Activated CD4-positive, alpha-beta T cell treated with anti-CD3 and anti-CD28 coated beads for 48 hours (primary cell): ENCODE measurements at regions not wholly inside any gene's neighbourhood (a gene's known extent, or its start where the extent isn't known, plus 50 kb on each side); places are given as distances from the start of the nearest gene placed in this dataset.
"Not testable (repeated sequence)": the region's sequence is repeated elsewhere in the genome, so short reads cannot be mapped to it uniquely, and the experiment has no call there.

Experiments used
- DNase-seq: peaks from one replicate; pipeline ENCODE4 v3.0.0-alpha.2; 2020

DNA sequence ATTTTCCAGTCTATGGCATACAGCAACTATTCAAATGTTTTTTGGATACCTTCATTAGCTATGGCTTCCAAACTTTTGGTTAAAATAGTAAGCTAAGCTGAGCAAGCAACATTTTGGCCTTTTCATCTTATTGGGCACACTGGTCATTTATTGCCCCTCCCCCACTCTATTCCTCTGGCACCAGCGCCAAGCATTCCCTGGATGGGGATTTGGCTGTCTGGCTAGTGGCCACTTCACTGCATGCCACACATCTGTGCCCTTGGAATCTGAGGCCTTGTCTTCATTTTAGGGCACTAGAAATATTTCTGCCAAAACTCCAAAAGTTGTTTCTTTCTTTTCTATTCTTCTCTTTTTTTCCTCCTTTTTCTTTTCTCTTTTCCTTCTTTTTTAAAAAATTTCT is 305.8 kb upstream of the POTED start:
- not testable (repeated sequence) for DNase-seq

DNA sequence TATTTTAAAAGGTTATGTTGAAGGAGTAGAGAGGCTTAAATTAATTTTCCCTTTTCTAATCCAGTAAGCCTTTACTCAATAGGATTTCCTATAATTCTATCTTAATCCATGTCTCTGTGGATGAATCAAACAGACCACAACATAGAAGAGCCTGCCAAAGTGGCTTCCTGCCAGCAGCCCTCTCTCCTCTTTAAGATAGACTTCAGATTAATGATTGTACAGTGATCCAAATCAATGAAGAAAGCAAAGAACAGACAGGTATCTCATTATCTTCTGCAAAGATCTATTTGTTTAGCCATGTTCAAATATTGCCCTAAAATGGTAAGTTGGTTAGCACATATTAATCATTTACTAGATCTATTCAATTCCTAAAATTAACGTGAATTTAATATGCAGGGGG is 304.7 kb upstream of the POTED start:
- not testable (repeated sequence) for DNase-seq

DNA sequence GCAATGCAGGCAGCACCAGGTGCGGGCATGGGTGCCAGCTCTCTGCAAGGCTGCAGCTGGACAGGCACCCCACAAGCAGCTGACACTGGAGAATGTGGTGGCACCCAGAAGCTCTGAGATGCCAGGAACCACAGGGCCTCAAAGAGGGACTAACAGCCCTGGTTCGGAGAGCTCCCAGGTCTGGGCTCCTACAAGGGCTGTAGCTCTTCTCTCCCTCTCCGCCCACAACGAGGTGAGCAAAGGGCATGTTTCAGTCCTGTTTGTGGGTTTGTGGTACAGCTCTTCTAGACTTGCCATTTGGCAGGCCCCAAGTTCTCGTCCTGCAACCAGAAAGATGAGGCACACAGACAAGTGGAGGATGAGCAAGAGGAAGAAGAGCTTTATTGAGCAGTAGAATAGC is 299.5 kb upstream of the POTED start:
- DNase-seq: not testable (repeated sequence)

DNA sequence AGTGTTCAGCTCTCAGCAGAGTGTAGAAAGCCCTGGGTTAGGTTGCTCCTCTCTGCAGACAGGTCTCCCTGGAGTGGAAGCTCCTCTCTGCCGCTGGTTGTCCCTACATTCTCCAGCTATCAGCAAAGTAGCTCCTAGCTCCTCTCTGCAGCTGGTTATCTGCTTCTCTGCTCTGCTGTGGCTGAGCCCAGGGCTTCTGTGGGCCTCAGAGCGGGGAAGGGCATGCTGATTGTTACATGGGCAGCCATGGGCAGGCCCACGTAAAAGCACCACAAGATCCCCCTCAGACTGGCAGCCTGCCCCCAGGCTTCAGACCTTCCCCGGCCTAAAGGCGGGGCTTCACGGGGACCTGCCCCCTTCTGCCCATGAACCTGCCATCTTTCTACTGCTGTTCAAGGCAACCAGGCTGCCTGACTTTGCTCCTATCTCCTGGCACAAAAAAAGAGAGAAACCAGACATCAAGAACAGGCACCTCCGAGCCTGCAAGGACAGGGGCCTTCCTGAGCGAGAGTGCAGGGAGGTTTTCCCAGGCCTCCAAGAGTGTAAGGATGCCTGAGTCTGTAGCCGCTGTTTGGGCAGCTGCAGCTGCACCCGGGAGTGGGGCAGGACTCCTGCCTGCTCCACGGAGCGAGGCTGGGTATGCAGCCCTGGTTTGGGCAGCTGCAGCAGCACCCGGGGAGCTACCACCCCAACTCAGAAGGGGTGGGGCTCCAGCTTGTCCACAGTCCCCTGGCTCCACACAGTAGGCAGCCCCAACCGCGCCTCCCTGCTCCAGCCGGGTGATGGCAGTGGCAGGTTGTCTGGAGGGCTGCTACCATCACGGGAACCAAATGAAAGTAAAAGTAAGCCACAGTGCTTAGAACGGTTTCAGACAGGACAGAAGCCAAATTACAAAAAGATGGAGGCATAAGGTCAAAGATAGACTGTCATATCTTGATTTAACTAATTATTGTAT is 298.7 kb upstream of the POTED start:
- not testable (repeated sequence) for DNase-seq

DNA sequence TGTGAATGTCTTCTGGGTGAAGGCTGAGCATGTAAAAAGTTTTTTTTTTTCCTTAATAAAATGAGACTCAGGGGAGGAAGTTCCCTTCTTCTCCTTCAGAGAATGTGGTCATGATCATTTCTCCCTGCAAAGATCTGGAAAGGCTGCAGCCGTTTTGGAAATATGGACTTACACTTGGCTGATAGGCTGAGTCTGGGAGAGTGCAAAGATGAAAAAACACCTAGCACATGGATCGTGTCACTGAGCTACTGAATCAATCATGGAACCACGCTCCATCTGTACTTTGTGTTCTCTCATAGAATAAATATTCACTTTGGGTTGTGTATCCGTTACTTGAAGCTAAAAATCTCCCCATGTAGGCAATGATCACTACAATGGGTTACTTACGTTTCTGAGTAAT is 290.9 kb upstream of the POTED start:
- DNase-seq: not testable (repeated sequence)

DNA sequence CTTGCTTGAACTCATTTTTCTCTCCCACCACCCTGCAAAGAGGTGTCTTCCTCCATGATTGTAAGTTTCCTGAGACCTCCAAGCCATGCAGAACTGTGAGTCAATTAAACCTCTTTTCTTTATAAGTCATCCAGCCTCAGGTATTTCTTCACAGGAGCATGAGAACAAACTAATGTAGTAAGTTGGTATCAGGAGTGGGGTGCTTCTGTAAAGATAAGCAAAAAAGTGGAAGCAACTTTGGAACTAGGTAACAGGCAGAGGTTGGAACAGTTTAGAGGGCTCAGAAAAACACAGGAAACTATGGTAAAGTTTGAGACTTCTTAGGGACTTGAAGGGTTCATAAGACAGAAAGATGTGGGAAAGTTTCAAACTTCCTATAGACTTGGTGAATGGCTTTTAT is 287.7 kb upstream of the POTED start:
- DNase-seq: not testable (repeated sequence)

DNA sequence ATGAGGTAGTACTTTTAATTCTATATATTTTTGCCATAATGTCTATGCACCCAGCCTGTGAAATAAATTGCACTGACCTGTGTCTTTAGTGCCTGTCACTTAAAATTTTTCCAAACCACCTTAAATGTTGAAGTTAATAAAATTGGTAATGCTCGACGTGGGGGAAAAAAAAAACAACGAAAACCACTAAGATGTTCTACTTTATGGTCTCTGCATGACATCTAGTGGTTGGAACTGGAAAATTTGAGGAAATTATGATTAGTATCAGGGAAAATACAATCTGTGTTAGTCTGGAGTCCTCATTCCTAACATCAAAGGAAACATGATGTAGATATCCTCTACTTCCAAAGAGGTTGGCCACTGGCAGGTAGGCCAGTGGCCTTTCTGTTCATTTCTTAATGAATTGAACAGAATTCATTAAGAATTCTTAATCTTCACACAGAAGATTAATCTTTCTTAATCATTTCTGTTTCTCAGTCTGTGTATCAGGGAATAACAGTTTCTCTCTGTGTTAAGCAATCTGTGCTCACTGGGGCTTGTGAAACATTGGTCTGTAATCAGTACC is 268.8 kb upstream of the POTED start:
- DNase-seq: not testable (repeated sequence)

DNA sequence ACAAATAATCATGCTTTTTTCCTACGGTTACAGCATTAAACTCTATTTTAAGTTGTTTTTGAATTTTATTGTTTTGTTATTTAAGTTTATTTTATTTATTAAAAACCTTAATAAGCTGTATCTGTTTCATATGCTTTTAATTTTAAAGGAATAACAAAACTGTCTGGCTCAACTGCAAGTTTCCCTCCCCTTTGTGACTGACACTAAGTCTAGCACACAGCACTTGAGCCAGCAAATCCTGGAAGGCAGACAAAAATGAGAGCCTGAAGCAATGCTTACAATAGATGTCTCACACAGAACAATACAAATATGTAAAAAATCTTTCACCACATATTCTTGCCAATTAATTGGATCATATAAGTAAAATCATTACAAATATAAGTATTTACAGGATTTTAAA is 258.1 kb upstream of the POTED start:
- DNase-seq: not testable (repeated sequence)

DNA sequence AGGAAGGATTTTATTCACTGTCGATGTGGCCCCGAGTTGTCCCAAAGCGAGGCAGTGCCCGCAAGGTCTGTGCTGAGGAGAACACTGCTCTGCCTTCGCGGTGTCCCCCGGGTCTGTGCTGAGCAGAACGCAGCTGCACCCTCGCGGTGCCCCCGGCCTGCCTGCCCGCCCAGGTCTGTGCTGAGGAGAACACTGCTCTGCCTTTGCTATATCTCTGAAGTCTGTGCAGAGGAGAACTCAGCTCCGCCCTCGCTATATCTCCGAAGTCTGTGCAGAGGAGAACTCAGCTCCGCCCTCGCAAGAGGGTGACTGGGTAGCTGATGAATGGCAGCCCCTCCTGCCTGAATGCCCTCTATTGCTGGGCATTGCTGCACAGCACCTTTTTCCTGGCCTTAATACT is 249.4 kb upstream of the POTED start:
- not testable (repeated sequence) for DNase-seq

DNA sequence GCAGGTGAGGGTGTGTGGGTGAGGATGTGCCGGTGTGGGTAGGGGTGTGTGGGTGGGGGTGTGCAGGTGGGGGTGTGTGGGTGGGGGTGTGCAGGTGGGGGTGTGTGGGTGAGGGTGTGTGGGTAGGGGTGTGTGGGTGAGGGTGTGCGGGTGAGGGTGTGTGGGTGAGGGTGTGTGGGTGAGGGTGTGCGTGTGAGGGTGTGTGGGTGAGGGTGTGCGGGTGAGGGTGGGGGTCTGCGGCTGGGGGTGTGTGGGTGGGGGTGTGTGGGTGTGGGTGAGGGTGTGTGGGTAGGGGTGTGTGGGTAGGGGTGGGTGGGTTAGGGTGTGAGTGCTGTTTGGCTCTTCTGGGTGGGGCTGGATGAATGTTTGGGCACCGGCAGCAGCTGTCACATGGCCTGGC is 241.4 kb upstream of the POTED start:
- no peak for DNase-seq

DNA sequence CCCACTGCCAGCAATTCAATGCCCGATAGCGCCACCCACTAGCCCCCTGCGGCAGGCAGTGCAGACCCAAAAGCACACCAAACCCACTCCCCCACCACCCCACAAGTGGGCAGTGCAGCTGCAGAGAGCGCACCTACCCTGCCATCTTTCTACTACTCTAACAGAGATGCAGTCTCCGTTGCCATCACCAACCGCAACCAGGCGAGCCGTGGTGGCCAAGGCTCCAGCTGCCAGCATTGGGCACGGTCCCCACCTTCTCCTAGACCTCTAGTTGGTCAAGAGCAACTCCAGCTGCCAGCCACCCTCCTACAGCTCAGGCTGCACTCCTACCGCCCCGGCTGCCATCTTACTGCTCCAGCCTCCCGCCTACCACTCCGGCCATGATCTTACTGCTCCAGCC is 236.9 kb upstream of the POTED start:
- DNase-seq: not testable (repeated sequence)

DNA sequence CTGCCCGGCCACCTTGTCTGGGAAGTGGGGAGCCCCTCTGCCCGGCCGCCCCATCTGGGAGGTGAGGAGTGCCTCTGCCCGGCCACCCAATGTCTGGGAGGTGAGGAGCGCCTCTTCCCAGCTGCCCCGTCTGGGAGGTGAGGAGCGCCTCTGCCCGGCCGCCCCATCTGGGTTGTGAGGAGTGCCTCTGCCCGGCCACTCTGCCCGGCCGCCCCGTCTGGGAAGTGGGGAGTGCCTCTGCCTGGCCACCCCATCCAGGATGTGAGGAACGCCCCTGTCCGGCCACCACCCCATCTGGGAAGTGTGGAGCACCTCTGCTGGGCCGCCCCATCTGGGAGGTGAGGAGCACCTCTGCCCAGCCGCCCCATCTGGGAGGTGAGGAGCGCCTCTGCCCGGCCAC is 230.6 kb upstream of the POTED start:
- DNase-seq: not testable (repeated sequence)

DNA sequence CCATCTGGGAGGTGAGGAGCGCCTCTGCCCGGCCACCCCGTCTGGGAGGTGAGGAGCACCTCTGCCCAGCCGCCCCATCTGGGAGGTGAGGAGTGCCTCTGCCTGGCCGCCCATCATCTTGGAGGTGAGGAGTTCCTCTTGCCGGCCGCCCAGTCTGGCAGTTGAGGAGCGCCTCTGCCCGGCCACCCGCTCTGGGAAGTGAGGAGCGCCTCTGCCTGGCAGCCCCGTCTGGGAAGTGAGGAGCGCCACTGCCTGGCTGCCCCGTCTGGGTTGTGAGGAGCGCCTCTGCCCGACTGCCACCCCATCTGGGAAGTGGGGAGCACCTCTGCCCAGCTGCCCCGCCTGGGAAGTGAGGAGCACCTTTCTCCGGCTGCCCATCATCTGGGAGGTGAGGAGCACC is 230.0 kb upstream of the POTED start:
- DNase-seq: not testable (repeated sequence)

DNA sequence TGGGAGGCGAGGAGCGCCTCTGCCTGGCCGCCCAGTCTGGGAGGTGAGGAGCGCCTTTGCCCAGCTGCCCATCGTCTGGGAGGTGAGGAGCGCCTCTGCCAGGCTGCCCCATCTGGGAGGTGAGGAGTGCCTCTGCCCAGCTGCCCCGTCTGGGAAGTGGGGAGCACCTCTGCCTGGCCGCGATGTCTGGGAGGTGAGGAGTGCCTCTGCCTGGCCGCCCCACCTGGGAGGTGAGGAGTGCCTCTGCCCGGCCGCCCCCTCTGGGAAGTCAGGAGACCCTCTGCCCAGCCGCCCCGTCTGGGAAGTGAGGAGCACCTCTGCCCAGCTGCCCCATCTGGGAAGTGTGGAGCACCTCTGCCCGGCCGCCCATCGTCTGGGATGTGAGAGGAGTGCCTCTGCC is 229.0 kb upstream of the POTED start:
- DNase-seq: not testable (repeated sequence)

DNA sequence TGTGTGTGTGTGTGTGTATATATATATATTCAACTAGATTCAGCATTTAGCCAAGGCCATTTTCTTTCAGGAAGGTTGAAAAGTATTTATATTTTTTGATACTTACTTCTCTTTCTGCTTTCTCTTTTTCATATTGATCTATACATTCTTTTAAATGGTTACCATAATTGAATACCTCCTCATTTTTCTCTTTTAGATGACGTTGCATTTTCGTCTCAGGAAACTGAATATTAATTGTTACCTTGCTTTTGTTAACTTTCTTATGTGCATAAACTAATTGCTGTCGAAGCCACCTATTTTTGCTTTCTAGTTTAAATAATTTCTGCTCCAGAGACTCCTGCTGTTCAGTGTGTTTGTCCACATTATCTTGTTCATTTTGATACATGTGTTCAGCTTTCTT is 225.4 kb upstream of the POTED start:
- DNase-seq: not testable (repeated sequence)

DNA sequence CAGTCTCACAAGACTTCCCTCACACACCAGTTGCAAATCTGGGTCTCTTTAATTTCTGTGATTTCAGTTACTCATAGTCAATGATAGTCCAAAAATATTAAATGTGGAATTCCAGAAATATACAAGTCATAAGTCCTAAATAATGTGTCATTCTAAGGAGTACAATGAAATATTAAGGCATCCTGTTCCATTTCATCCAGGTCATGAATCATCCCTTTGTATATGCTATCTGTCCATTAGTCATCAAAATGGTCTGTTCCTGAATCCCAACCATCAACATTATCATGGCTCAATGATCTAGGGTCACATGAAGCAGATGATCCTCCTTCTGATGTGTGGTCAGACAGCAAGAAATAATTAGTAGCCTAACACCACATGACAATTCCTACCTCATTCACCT is 200.4 kb upstream of the POTED start:
- DNase-seq: not testable (repeated sequence)

DNA sequence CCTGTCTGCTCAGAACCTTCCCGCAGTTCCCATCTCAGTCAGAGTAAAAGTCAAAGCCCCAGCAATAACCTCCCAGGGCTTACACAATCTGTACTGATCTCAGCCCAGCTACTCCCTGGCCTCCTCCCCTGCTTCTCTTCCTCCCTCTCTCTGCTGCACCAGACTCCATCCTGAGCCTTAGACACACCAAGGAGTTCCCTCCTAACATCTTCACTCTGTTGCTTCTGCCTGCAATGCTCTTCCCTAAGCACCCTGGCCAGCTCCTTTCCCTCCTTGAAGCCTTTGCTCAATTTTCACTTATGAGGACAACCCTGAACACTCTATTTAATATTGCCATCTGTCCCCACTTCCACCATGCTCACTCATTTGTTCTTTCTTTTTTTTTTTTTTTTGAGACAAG is 173.7 kb upstream of the POTED start:
- not testable (repeated sequence) for DNase-seq

DNA sequence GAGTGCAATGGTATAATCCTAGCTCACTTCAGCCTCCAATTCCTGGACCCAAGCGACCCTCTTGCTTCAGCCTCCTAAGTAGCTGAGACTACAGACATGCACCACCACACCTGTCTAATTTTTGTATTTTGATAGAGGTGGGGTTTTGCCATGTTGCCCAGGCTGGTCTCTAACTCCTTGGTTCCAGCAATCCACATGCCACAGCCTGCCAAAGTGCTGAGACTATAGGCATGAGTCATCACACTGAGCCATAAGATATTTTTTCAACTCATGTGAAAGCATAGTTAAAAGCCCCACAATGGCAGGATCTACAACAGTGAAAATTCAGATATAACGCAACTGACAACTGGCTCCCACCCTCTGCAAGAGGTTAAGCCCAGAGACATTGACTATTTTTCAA is 161.8 kb upstream of the POTED start:
- DNase-seq: not testable (repeated sequence)

DNA sequence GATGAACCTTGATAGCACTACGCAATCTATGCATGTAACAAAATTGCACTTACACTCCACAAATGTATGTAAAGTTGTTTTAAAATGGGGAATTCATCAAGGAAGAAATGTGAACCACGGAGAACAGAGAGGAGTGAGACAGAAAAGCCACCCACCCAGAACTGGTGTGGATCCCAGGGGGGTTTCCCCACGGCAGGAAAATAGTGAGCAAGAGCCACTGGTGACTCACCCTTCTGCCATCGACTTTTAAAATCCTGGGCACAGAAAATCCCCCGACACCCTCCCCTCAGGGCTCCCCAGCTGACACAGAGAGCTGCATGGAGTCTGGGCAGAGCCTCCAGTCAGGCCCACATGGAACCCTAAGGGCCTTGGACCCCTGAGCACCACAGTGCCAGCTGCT is 146.0 kb upstream of the POTED start:
- DNase-seq: peak; percentile 9
